Common myeloid progenitor, CD34-positive (primary cell): ENCODE measurements at regions not wholly inside any gene's neighbourhood (a gene's known extent, or its start where the extent isn't known, plus 50 kb on each side); places are given as distances from the start of the nearest gene placed in this dataset.
A peak's percentile ranks its signal among the peaks of the same experiment; 100 is the strongest.

Experiments used
- CTCF ChIA-PET: fragments of 350-600 bp; sonication (Branson Sonifier 250); formaldehyde crosslinking; loops from one replicate; lab custom pipeline; 2021; ENCODE audit warnings: antibody characterized with exemption; lab: Charles Lee
- POLR2A ChIA-PET: fragments of 350-600 bp; sonication (Branson Sonifier 250); formaldehyde crosslinking; loops from one replicate; lab custom pipeline; 2021; ENCODE audit warnings: antibody characterized with exemption; lab: Charles Lee
- DNase-seq, 3 donors: peaks; one replicate each; pipeline versions ENCODE4 v3.0.0 to v3.0.0-alpha.2; 2013
- H3K27ac ChIP-seq, 2 experiments: 1 replicate in 1 of 2; 2 replicates in 1 of 2; pipeline ENCODE4 v1.7.0; 2013; ENCODE audit warnings: inconsistent platforms in 2 of 2, low read length in 2 of 2, mild to moderate bottlenecking in 2 of 2, low read depth in 1 of 2, moderate library complexity in 1 of 2; ENCODE audit not compliant: severe bottlenecking in 2 of 2, insufficient read depth in 1 of 2, poor library complexity in 1 of 2
- H3K27me3 ChIP-seq, 5 experiments: replicated peaks in 2 of 5; 1 replicate in 3 of 5; 2 replicates in 2 of 5; pipeline versions ENCODE4 v1.6.1 to v1.7.0; 2013; ENCODE audit warnings: low read length in 4 of 5, mild to moderate bottlenecking in 2 of 5, moderate library complexity in 2 of 5, inconsistent platforms in 1 of 5; ENCODE audit not compliant: insufficient read depth in 5 of 5, control insufficient read depth in 4 of 5
- H3K36me3 ChIP-seq, 4 experiments: 1 replicate in 2 of 4; 2 replicates in 2 of 4; pipeline versions ENCODE4 v1.6.1 to v1.7.0; 2013; ENCODE audit warnings: low read length in 3 of 4, control low read depth in 1 of 4, mild to moderate bottlenecking in 1 of 4; ENCODE audit not compliant: control insufficient read depth in 4 of 4, insufficient read depth in 4 of 4
- H3K4me1 ChIP-seq, 4 experiments: 1 replicate in 3 of 4; 2 replicates in 1 of 4; pipeline versions ENCODE4 v1.6.1 to v1.7.1; 2013; ENCODE audit warnings: low read length in 3 of 4, mild to moderate bottlenecking in 3 of 4, control low read depth in 1 of 4, inconsistent platforms in 1 of 4, moderate library complexity in 1 of 4; ENCODE audit not compliant: control insufficient read depth in 4 of 4, insufficient read depth in 4 of 4; ENCODE audit errors: control extremely low read depth in 1 of 4
- H3K4me3 ChIP-seq, 7 experiments: 1 replicate in 4 of 7; 2 replicates in 3 of 7; pipeline versions ENCODE4 v1.5.1 to v1.7.0; 2013; ENCODE audit warnings: mild to moderate bottlenecking in 7 of 7, low read length in 6 of 7, moderate library complexity in 6 of 7, inconsistent platforms in 2 of 7, low read depth in 2 of 7, control low read depth in 1 of 7; ENCODE audit not compliant: insufficient read depth in 4 of 7, control insufficient read depth in 1 of 7; ENCODE audit errors: extremely low read depth in 1 of 7
- H3K9me3 ChIP-seq, 5 experiments: 1 replicate in 4 of 5; 2 replicates in 1 of 5; pipeline versions ENCODE4 v1.6.1 to v1.7.1; 2013; ENCODE audit warnings: low read length in 4 of 5, mild to moderate bottlenecking in 2 of 5, inconsistent platforms in 1 of 5, low read depth in 1 of 5, moderate library complexity in 1 of 5; ENCODE audit not compliant: control insufficient read depth in 4 of 5, insufficient read depth in 2 of 5; ENCODE audit errors: control extremely low read depth in 1 of 5
- WGBS: methylation state at CpG from one replicate; pipeline ENCODE4 v1.1.5; 2013; ENCODE audit not compliant: insufficient coverage; 5-methylcytosine and 5-hydroxymethylcytosine counted together

DNA sequence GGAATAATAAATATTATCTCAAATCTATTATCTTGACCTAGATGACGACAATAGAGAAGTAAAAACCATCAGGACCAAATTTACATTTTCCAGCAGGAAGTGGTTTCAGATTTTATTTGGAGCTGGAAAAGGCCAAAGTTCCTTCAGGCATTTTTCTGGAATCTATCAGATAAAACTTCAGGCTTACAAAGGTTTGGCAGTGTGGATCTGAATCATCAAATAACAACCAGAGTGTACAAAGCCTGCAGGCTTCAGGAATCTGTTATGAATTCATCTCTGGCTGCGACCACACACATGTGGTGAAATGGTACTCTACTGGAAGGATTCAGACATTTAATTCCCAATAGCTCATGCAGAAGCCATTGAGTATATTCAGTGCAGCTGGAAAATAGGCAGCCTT lies 726.4 kb upstream of the GRAMD2B start:
- CTCF ChIA-PET, result no interaction called here
- POLR2A ChIA-PET, result no interaction called here
- no CpG with 5 or more reads among the region's 2 CpGs for WGBS
- no peak for DNase-seq
- no peak overlapping the region for H3K27ac ChIP-seq
- H3K9me3 ChIP-seq, result peaks cover 0 to 1% (median 0%) of the 10 kb centered on the region in 5 experiments
- peaks cover 0 to 6% (median 2%) of the 10 kb centered on the region in 4 experiments for H3K4me1 ChIP-seq
- H3K4me3 ChIP-seq, result no peak overlapping the region
- no peaks in the 10 kb centered on the region for H3K27me3 ChIP-seq
- H3K36me3 ChIP-seq, result no peaks in the 10 kb centered on the region

DNA sequence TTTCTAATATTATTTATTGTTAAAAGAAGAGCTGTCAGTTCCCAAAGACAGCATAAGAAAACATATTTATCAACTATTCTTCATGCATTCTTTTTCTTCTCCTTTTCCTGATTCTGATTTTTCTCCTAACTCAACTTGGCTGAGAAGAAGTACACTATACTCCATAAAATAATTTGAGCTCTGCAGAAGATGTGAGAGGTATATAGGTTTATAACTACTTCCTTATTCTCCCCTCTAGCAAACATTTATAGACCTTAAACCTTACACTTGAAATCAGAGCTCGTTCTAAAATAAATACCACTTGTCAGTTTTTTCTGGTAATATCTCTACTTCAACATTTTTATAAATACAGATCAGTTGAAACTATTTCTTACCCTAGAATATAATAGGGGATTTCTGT lies 724.8 kb upstream of the GRAMD2B start:
- DNase-seq, result no peak
- Histone ChIP-seq H3K4me3 (no peak overlapping the region), H3K36me3 (no peaks in the 10 kb centered on the region), H3K4me1 (peaks cover 0 to 6% (median 2%) of the 10 kb centered on the region in 4 experiments), H3K27ac (no peak overlapping the region), H3K27me3 (no peaks in the 10 kb centered on the region), H3K9me3 (peaks cover 0 to 1% (median 0%) of the 10 kb centered on the region in 5 experiments)
- POLR2A ChIA-PET, result no interaction called here
- WGBS, result no CpG with 5 or more reads among the region's 1 CpG
- CTCF ChIA-PET, result no interaction called here

DNA sequence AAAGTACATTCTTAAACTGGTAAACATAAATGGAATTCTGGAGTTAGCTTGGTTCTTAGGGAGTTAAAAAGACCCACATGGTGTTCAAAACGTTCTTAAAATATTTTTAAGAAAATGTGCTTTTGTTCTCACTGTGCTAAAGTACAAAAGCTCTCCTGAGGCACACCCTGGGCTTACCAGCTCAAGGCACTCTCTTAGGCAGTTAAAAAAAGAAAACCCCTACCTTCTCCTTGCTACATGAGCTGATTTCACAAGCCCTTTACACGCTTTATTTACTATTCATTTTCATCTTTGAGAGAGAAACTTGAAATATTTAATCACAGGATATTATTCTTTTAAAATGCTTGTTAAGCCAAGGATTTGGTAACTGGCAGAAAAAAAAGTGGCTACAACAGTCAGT lies 723.3 kb upstream of the GRAMD2B start:
- Histone ChIP-seq H3K27ac (no peak overlapping the region), H3K9me3 (peaks cover 0 to 10% (median 0%) of the 10 kb centered on the region in 5 experiments), H3K27me3 (no peaks in the 10 kb centered on the region), H3K4me3 (no peak overlapping the region), H3K36me3 (no peaks in the 10 kb centered on the region), H3K4me1 (peaks cover 0 to 6% (median 2%) of the 10 kb centered on the region in 4 experiments)
- POLR2A ChIA-PET, result no interaction called here
- CTCF ChIA-PET, result no interaction called here
- 50% methylated on average over 1 of the region's 2 CpGs for WGBS
- DNase-seq, result no peak

DNA sequence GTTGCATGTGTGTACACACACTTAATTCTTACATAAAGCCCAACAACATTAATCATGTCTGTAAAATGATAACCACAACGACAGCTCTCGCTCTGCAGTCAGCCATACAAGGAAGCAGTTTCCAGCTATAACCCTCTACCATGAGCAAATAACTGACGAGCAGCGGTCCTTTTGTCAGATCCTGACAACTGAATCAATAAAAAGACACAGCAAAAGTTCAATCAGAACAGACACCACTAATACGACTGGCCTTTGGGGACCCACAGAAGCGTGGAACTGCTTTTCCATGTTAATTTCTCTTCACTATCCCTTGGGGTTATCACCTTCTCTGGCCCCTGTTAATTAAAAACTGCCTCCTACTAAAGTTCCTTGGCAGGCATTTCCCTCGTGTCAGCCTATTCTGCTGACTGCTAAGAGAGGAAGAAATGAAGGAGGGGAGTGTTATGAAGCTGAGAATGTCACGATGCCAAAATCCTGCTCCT lies 722.8 kb upstream of the GRAMD2B start:
- peak in 2 of 3 donors; percentile 4 to 13 for DNase-seq
- 46% methylated on average over 6 of the region's 8 CpGs for WGBS
- POLR2A ChIA-PET, result no interaction called here

DNA sequence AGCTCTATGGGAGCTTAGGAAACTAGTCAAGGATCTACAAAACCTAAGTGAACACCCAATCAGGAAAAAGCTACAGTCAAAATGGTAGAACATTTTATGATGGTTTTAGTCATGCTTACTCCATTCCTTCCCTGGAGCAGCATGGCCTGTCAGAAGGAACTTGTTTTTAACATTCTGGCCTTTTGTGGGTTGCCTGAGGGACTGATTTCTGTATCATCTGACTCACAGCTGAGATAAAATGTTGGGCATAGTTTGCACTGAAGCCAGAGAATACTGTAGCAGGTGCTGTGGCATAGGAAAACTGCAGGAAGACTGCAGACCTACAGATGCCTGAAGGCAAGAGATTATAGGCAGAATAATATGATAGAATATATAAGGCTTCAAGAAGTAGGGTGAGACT lies 719.6 kb upstream of the GRAMD2B start:
- H3K4me3 ChIP-seq, result no peak overlapping the region
- CTCF ChIA-PET, result no interaction called here
- POLR2A ChIA-PET, result no interaction called here
- H3K9me3 ChIP-seq, result peaks cover 0 to 11% (median 0%) of the 10 kb centered on the region in 5 experiments
- no peaks in the 10 kb centered on the region for H3K36me3 ChIP-seq
- no peaks in the 10 kb centered on the region for H3K27me3 ChIP-seq
- no peak overlapping the region for H3K27ac ChIP-seq
- H3K4me1 ChIP-seq, result peaks cover 0 to 6% (median 2%) of the 10 kb centered on the region in 4 experiments
- no peak for DNase-seq

More for the DNA sequence above, 722.8 kb upstream of the GRAMD2B start:
- Histone ChIP-seq H3K27ac (no peak overlapping the region), H3K4me1 (peaks cover 0 to 6% (median 2%) of the 10 kb centered on the region in 4 experiments), H3K27me3 (no peaks in the 10 kb centered on the region), H3K9me3 (peaks cover 0 to 11% (median 0%) of the 10 kb centered on the region in 5 experiments), H3K36me3 (no peaks in the 10 kb centered on the region), H3K4me3 (no peak overlapping the region)
- CTCF ChIA-PET, result no interaction called here

DNA sequence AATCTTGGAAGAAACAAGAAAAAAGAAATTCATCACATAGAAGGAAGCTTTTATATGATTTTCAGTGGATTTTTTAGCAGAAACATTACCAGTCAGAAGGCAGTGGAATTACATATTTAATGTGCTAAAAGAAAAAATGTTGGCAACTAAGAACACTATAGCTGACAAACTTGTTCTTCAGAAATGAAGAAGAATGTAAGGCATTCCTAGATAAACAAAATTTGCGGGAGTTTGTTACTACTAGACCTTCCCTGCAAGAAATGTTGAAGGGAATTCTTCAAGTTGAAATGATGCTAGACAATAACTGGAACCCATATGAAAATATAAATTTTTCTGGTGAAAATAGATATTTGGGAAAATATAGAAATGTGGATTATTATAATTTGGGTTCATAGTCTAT lies 718.3 kb upstream of the GRAMD2B start:
- 100% methylated on average over 1 of the region's 1 CpG for WGBS
- ChIA-PET POLR2A (no interaction called here), CTCF (no interaction called here)

DNA sequence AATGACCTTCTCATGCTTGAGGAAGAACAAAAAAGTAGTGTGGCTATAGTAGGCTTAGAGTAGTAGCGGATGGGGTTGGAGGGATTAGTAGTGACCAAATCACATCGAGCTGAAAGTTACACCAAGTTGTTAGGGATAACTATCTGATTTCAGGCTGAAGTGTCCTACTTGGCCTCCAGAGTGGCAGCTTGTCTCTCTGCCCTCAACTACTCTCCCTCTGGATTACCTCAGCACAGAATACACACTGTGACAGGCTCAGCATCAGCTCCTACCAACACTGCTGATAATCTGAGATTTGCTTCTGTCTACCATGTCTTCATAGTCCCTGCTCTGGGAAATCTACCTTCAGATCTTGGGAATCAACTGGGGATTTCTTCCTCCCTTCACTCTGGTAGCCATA lies 714.6 kb upstream of the GRAMD2B start:
- no peak for DNase-seq
- H3K4me3 ChIP-seq, result no peak overlapping the region
- H3K9me3 ChIP-seq, result peaks cover 0 to 8% (median 0%) of the 10 kb centered on the region in 5 experiments
- POLR2A ChIA-PET, result no interaction called here
- H3K36me3 ChIP-seq, result no peaks in the 10 kb centered on the region
- WGBS, result 100% methylated on average over 2 of the region's 2 CpGs
- H3K27me3 ChIP-seq, result no peaks in the 10 kb centered on the region
- H3K4me1 ChIP-seq, result no peaks in the 10 kb centered on the region
- no peak overlapping the region for H3K27ac ChIP-seq
- CTCF ChIA-PET, result no interaction called here

More for the DNA sequence above, 718.3 kb upstream of the GRAMD2B start:
- Histone ChIP-seq H3K36me3 (no peaks in the 10 kb centered on the region), H3K27ac (no peak overlapping the region), H3K9me3 (peaks cover 0 to 11% (median 0%) of the 10 kb centered on the region in 5 experiments), H3K27me3 (no peaks in the 10 kb centered on the region), H3K4me3 (no peak overlapping the region), H3K4me1 (peaks cover 0 to 5% (median 2%) of the 10 kb centered on the region in 4 experiments)
- DNase-seq, result no peak
